Stimulated activated CD8-positive, alpha-beta memory T cell treated with anti-CD3 and anti-CD28 coated beads, Interleukin-4, amount 100 ng/mL, for 48 hours (primary cell): ENCODE measurements at regions not wholly inside any gene's neighbourhood (a gene's known extent, or its start where the extent isn't known, plus 50 kb on each side); places are given as distances from the start of the nearest gene placed in this dataset.
"Not testable (repeated sequence)": the region's sequence is repeated elsewhere in the genome, so short reads cannot be mapped to it uniquely, and the experiment has no call there.

Experiments
- DNase-seq: peaks from one replicate; pipeline ENCODE4 v3.0.0-alpha.2; 2020

DNA sequence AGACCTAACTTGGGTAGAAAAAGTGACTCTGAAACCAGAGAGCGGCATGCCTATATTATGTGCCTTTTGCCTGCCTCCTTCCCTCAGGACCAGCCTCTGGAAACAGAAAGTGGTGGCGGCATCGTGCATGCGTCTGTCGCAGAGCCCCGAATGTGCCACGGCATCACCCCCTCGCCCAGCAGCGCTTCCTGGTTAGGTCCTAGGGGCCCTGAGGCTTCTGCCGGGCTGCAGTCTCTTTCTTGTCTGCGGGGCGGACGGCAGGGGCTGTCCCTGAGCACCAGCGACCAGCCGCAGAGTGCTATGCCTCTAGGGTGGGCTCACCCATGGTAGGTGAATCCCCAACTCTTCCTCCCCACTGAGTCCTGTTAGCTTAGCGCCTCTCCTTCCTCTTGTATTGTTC lies 68.7 kb downstream of the VSIG4 start:
- no peak for DNase-seq

- DNase-seq = not testable (repeated sequence)
These were observed 72.7 kb downstream of the VSIG4 start for GRCh38 chrX:65967159-65967558.

DNA sequence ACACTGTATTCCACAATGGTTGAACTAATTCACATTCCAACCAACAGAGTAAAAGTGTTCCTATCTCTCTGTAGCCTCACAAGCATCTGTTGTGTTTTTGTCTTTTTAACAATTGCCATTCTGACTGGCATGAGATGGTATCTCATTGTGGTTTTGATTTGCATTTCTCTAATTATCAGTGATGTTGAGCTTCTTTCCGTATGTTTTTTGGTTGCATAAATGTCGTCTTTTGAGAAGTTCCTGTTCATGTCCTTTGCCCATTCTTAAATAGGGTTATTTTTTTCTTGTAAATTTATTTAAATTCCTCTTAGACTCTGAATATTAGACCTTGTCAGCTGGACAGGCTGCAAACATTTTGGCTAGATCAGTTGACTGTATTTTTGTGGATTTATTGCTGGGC lies 78.2 kb downstream of the VSIG4 start:
- DNase-seq = no peak

DNA sequence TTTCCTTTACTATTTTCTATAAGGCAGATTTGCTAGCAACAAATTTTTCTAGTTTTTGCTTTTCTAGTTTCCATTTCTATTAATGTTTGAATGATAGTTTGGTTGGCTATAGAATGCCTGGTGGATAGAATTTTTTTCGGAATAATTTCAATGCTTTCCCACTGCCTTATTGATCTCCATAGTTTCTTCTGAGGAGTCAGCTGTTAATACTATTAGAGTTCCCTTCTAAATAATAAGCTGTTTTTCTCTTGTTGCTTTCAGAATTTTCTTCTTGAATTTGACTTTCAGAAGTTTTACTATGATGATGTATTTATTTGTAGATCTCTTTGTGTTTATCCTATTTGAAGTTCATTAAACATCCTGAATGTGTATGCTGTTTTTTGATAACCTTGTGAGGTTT lies 91.8 kb downstream of the VSIG4 start:
- DNase-seq = no peak

DNA sequence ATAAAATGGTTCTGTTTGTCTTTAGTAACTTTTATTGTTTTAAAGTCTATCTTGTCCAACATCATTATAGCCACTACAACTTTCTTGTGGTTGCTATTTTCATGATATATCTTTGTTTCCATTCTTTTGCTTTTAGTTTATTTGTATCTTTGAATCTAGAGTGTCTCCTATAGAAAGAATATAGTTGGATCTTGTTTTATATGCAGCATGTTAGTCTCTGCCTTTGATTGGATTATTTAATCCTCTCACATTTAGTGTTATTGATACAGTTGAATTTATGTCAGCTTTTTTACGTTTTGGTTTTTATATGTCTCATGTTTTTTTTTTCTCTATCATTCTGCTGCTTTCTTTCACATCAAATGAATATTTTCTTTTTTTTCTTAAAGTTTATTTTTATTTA lies 98.1 kb downstream of the VSIG4 start:
- DNase-seq = no peak

DNA sequence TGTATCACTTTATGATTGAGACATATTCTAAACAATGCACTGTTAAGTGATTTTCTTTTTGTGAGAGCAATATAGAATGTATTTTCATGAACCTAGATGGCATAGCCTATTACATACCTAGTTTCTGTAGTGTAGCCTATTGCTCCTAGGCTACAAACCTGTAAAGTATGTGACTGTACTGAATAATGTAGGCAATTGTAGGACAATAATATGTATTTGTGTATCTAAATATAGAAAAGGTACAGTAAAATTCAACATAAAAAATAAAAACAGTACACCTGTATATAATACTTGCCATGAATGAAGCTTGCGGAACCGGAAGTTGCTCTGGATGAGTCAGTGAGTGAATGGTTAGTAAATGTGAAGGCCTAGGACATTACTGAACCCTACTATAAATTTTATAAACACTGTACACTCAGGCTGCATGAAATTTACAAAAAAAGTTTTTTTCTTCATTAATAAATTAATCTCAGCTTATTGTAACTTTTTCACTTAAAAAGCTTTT lies 106.7 kb downstream of the VSIG4 start:
- no peak for DNase-seq

- no peak for DNase-seq
These were observed 107.5 kb downstream of the VSIG4 start for GRCh38 chrX:65932173-65933084.

- DNase-seq = no peak
These were observed 111.4 kb downstream of the VSIG4 start for GRCh38 chrX:65928522-65928921.

GRCh38 chrX:65927386-65927785 lies 112.5 kb downstream of the VSIG4 start:
- not testable (repeated sequence) for DNase-seq

- DNase-seq = peak; percentile 44
These were observed 113.5 kb downstream of the VSIG4 start for GRCh38 chrX:65926095-65927019.

DNA sequence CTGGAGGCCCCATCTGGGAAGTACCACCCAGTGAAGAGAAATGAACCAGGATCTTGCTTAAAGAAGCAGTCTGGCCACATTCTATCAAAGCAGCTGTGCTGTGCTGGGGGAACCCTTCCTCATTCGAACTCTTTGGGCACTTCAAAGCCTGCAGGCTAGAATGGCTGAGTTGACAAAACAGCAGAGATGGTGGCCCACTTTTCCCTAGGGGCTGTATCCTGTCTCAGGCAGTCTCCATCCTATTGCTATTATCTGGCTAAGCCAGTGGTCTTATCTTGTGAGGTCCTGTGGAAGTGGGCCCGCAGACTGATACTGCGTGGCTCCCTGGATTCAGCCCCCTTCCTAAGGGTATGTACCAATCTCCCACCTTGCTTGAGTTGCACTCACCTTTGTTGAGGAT lies 114.3 kb downstream of the VSIG4 start:
- DNase-seq = no peak

DNA sequence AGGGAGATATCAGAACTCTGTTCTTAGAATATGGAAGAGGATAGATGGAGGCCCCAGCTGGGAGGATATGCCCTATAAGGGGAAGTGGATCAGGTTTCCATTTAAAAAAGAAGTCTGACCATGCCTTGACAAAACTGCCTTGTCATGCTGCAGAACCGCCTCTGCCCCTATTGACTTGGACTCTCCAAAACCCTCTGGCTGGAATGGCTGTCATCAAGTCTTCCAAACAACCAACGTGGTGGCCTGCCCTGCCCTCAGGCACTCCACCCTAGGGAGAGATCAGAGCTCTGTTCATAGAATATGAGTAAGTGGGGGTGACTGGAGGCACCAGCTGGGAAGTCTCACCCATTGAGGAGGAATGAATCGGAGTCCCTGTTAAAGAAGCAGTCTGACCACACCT lies 114.9 kb downstream of the VSIG4 start:
- no peak for DNase-seq

DNA sequence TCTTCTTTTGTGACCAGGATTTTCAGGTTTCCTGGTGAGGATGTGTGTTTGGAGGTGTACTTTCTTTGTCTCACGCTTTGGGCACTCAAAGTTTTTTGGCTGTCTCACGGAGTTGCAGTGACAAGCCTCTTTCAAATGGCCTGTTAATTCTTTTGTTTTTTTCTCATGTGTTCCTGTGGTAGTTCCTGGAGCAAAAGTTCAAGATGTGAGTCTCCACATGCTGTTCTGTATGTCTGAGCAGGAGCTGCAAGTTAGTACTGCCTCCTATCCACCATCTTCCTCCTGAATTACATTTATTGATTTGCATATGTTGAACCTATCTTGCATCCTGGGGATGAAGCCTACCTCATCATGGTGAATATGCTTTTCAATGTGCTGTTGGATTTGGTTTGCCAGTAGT lies 118.5 kb downstream of the VSIG4 start:
- no peak for DNase-seq

DNA sequence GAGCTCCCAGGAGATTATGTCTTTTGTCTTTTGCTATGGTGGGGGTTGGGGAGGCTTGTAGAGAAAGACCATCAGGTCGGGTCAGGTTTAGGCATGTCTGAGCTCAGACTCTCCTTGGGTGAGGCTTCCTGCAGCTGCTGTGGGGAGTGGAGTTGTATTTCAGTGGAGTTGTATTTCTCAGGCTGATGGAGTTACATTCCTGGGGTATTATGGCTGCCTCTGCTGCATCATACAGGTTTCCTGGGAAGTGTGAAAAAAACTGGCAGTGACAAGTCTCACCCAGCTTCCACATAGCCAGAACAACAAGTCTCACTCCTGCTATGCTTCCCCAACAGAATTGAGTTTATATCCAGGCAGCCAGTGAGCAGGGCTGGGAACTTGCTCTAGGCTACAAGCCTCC lies 119.3 kb downstream of the VSIG4 start:
- DNase-seq = no peak

GRCh38 chrX:65910899-65911298 lies 129.0 kb downstream of the VSIG4 start:
- DNase-seq = no peak

DNA sequence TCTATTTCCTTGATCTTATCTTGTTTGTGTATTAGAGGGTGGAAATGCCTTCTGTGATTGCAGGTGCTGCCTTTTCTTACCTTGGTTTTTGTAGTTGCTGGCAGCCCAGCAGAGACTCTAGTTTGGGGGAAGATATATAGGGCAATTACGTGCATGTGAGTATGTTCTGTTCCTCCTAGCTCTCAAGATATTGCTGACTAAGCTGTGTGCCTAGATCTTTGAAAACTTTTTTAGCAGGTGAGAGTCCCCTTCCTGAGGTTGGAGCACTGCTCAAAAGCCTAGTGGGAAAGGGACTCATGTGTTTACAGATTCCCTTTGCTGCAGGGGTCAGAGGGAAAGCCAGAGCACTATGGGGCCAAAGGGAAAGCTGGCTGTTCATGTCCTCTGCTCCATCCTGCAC lies 136.1 kb downstream of the VSIG4 start:
- DNase-seq = no peak

DNA sequence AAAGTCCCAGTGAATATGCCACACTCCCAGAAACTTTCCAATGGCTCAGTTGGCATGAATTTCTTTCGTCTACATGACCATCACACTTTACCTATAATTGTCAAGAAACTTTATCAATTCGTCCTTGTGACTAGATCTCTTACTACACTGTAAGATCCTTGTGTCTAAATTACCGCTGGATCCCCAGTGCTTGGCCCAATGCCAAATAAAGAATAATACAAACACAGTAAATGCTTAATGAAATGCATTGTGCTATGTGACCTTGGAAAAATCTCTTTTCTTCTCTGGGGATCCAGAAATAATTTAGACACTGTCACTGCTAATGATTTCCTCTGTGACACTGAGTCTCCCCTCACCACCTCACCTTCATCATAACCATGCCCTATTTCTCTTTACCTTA lies 137.9 kb downstream of the VSIG4 start:
- DNase-seq = no peak

- DNase-seq = no peak
These were observed 138.7 kb downstream of the VSIG4 start for GRCh38 chrX:65900850-65901844.

GRCh38 chrX:65894133-65894532 lies 145.7 kb downstream of the VSIG4 start:
- peak; percentile 33 for DNase-seq

DNA sequence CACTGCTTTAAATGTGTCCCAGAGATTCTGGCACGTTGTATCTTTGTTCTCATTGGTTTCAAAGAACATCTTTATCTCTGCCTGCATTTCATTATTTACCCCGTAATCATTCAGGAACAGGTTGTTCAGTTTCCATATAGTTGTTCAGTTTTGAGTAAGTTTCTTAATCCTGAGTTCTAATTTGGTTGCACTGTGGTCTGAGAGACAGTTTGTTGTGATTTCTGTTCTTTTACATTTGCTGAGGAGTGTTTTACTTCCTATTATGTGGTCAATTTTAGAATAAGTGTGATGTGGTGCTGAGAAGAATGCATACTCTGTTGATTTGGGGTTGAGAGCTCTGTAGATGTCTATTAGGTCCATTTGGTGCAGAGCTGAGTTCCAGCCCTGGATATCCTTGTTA lies 148.1 kb downstream of the VSIG4 start:
- DNase-seq = not testable (repeated sequence)

- DNase-seq = not testable (repeated sequence)
These were observed 151.7 kb downstream of the VSIG4 start for GRCh38 chrX:65888150-65888549.

DNA sequence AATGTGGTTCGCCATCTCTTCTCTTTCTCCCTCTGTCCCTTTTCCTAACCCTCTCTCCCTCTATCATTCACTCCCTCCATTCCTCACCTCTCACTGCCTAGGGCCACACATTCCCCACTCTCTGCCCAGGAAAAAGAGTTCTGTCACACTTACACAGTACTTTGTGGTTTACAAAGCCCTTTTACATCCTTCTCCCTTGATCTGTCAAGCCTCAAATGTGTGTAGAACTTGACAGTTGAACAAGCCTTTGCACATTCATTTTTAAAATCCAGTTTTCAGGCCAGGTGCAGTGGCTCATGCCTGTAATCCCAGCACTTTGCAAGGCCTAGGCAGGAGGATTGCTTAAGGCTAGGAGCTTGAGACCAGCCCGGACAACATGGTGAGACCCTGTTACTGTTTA lies 156.3 kb downstream of the VSIG4 start:
- no peak for DNase-seq
